CD14-positive monocyte (primary cell): ENCODE measurements at regions not wholly inside any gene's neighbourhood (a gene's known extent, or its start where the extent isn't known, plus 50 kb on each side); places are given as distances from the start of the nearest gene placed in this dataset.

Experiments
- DNase-seq, 3 donors: peaks; one replicate each; pipeline ENCODE4 v3.0.0-alpha.2; 2011 to 2022
- H2AFZ ChIP-seq: 2 replicates; pipeline ENCODE4 v1.6.0; 2012; ENCODE audit warnings: mild to moderate bottlenecking, low read depth, low read length, inconsistent platforms; ENCODE audit not compliant: insufficient read depth, poor library complexity, severe bottlenecking
- H3K27ac ChIP-seq, 2 donors: 1 replicate in 1 of 2; 2 replicates in 1 of 2; pipeline ENCODE4 v1.5.1; 2012 to 2013; ENCODE audit warnings: low read length in 2 of 2, control low read depth in 1 of 2, inconsistent platforms in 1 of 2, low read depth in 1 of 2, mild to moderate bottlenecking in 1 of 2
- H3K27me3 ChIP-seq, 2 donors: one replicate each; pipeline versions ENCODE4 v1.6.0 to v1.6.1; 2011 to 2013; ENCODE audit warnings: low read length in 2 of 2; ENCODE audit not compliant: control insufficient read depth in 2 of 2, insufficient read depth in 2 of 2
- H3K36me3 ChIP-seq, 2 donors: replicated peaks in 1 of 2; 1 replicate in 1 of 2; 2 replicates in 1 of 2; pipeline versions ENCODE4 v1.5.1 to v1.6.1; 2012 to 2013; ENCODE audit warnings: low read length in 2 of 2, control low read depth in 1 of 2, inconsistent platforms in 1 of 2, mild to moderate bottlenecking in 1 of 2; ENCODE audit not compliant: insufficient read depth in 2 of 2, control insufficient read depth in 1 of 2
- H3K4me1 ChIP-seq, 2 donors: 1 replicate in 1 of 2; 2 replicates in 1 of 2; pipeline versions ENCODE4 v1.5.1 to v1.6.1; 2012 to 2013; ENCODE audit warnings: low read length in 2 of 2, control low read depth in 1 of 2, inconsistent platforms in 1 of 2, mild to moderate bottlenecking in 1 of 2, moderate library complexity in 1 of 2; ENCODE audit not compliant: insufficient read depth in 2 of 2, control insufficient read depth in 1 of 2
- H3K4me2 ChIP-seq: replicated peaks from 2 replicates; pipeline ENCODE3; 2012; ENCODE audit warnings: low read length, moderate library complexity, mild to moderate bottlenecking; ENCODE audit not compliant: poor library complexity, severe bottlenecking; ENCODE audit errors: extremely low read depth
- H3K4me3 ChIP-seq, 3 experiments: fragments of 200-600 bp in 1 of 3; sonication (generic) in 1 of 3; replicated peaks in 1 of 3; 1 replicate in 2 of 3; 2 replicates in 1 of 3; pipeline ENCODE4 v1.5.1; 2011 to 2013; ENCODE audit warnings: low read length in 3 of 3, mild to moderate bottlenecking in 3 of 3, control low read depth in 2 of 3, low read depth in 2 of 3, inconsistent platforms in 1 of 3, moderate library complexity in 1 of 3
- H3K79me2 ChIP-seq: 2 replicates; pipeline ENCODE4 v1.6.0; 2012; ENCODE audit warnings: mild to moderate bottlenecking, control low read depth, inconsistent platforms, low read length, moderate library complexity; ENCODE audit not compliant: insufficient read depth
- H3K9ac ChIP-seq: 2 replicates; pipeline ENCODE4 v1.6.0; 2017; ENCODE audit warnings: low read length, mild to moderate bottlenecking; ENCODE audit not compliant: insufficient read depth, poor library complexity, severe bottlenecking
- H3K9me3 ChIP-seq, 2 donors: replicated peaks in 1 of 2; 1 replicate in 1 of 2; 2 replicates in 1 of 2; pipeline versions ENCODE4 v1.5.1 to v1.6.1; 2012 to 2013; ENCODE audit warnings: low read length in 2 of 2, control low read depth in 1 of 2; ENCODE audit not compliant: control insufficient read depth in 1 of 2, insufficient read depth in 1 of 2
- H4K20me1 ChIP-seq: 2 replicates; pipeline ENCODE4 v1.6.0; 2012; ENCODE audit warnings: mild to moderate bottlenecking, low read length, control low read depth, moderate library complexity; ENCODE audit not compliant: insufficient read depth
- H3K27ac Mint-ChIP-seq, 7 donors: one replicate each; pipeline ENCODE4 v1.8.0; 2020; ENCODE audit warnings: mild to moderate bottlenecking in 7 of 7, mixed read lengths in 7 of 7, moderate library complexity in 6 of 7, inconsistent platforms in 2 of 7
- H3K27me3 Mint-ChIP-seq, 3 donors: one replicate each; pipeline ENCODE4 v1.8.0; 2021 to 2022; ENCODE audit warnings: low read depth in 3 of 3, mild to moderate bottlenecking in 3 of 3, mixed read lengths in 3 of 3, moderate library complexity in 3 of 3, inconsistent platforms in 1 of 3
- H3K36me3 Mint-ChIP-seq, 2 donors: one replicate each; pipeline ENCODE4 v1.8.0; 2020; ENCODE audit warnings: mixed read lengths in 2 of 2, inconsistent platforms in 1 of 2, mild to moderate bottlenecking in 1 of 2
- H3K4me1 Mint-ChIP-seq: one replicate; pipeline ENCODE4 v1.8.0; 2020; ENCODE audit warnings: mild to moderate bottlenecking, mixed read lengths
- H3K4me3 Mint-ChIP-seq, 2 donors: one replicate each; pipeline ENCODE4 v1.8.0; 2020; ENCODE audit warnings: mild to moderate bottlenecking in 2 of 2, mixed read lengths in 2 of 2, moderate library complexity in 1 of 2
- H3K9me3 Mint-ChIP-seq, 7 donors: one replicate each; pipeline ENCODE4 v1.8.0; 2020 to 2022; ENCODE audit warnings: mixed read lengths in 7 of 7, mild to moderate bottlenecking in 6 of 7, moderate library complexity in 6 of 7, inconsistent platforms in 2 of 7
- WGBS: methylation state at CpG from one replicate; pipeline ENCODE4 v1.1.5; 2013; ENCODE audit warnings: missing lambda C conversion rate; ENCODE audit not compliant: insufficient coverage; 5-methylcytosine and 5-hydroxymethylcytosine counted together
- intact Hi-C, 2 donors: fragments of 100-400 bp; cut with micrococcal nuclease; formaldehyde crosslinking; loops; one replicate each; pipeline versions ENCODE4 v1.15.0 to v1.15.1; 2023
- TF ChIP-seq, protein P1 (sequence below): fragments of 200-600 bp; IDR thresholded peaks from one replicate; pipeline ENCODE4 v1.8.0; 2022; ENCODE audit warnings: antibody characterized with exemption, mild to moderate bottlenecking

DNA sequence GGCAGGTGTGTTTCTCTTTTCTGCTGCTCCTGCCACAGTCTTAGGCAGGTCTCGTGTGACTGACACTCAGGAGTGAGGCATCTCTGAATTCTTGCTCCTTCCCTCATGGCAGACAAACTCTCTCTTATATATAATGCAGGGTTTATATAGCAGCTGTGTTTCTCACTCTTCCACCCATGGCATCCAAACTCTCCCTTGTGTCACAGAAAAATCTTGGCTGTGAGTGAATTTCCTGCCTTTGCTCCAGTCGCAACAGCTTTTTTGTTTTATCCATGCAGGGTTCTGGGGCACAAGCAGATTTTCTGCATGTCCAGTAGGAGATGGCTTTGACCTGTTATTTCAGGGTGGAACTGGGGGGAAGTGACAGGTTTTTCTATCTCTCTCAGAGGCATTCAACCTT is 1275.5 kb downstream of the ADGRL3 start:
- H3K36me3 Mint-ChIP-seq: no peaks in the 10 kb centered on the region

DNA sequence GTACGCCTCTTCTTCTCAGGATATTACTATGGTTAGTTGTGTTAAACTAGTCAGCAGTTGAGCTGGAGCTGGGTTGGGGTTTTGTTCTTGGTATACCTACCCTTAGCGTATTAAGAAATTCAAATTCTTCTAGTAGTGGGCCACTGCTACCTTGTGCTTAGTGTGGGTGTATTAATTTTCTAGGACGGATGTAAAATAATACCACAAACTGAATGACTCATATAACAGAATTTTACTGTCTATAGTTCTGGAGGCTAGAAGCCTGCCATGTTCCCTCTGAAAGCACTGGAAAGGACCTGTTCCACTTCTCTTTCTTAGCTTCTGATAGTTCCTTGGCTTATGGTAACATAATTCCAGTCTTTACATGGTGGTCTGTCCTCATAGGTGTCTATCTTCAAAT is 1274.7 kb downstream of the ADGRL3 start:
- Histone ChIP-seq H3K4me3 (no peak overlapping the region), H3K27me3 (no peaks in the 10 kb centered on the region), H3K27ac (no peak overlapping the region), H3K9ac (no peak overlapping the region), H3K4me1 (no peaks in the 10 kb centered on the region), H3K79me2 (no peaks in the 10 kb centered on the region), H4K20me1 (no peaks in the 10 kb centered on the region), H3K4me2 (no peak overlapping the region), H3K9me3 (no peaks in the 10 kb centered on the region), H3K36me3 (no peaks in the 10 kb centered on the region), H2AFZ (no peak overlapping the region)
- H3K4me1 Mint-ChIP-seq: no peaks in the 10 kb centered on the region
- peaks cover 0 to 8% (median 0%) of the 10 kb centered on the region in 7 donors for H3K9me3 Mint-ChIP-seq
- no peak overlapping the region for H3K27ac Mint-ChIP-seq
- DNase-seq: no peak
- no peak overlapping the region for H3K4me3 Mint-ChIP-seq
- TF ChIP-seq, protein P1, sequence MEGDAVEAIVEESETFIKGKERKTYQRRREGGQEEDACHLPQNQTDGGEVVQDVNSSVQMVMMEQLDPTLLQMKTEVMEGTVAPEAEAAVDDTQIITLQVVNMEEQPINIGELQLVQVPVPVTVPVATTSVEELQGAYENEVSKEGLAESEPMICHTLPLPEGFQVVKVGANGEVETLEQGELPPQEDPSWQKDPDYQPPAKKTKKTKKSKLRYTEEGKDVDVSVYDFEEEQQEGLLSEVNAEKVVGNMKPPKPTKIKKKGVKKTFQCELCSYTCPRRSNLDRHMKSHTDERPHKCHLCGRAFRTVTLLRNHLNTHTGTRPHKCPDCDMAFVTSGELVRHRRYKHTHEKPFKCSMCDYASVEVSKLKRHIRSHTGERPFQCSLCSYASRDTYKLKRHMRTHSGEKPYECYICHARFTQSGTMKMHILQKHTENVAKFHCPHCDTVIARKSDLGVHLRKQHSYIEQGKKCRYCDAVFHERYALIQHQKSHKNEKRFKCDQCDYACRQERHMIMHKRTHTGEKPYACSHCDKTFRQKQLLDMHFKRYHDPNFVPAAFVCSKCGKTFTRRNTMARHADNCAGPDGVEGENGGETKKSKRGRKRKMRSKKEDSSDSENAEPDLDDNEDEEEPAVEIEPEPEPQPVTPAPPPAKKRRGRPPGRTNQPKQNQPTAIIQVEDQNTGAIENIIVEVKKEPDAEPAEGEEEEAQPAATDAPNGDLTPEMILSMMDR: no peak
- H3K36me3 Mint-ChIP-seq: no peaks in the 10 kb centered on the region
- peaks cover 0 to 2% (median 0%) of the 10 kb centered on the region in 3 donors for H3K27me3 Mint-ChIP-seq
- intact Hi-C loops: no loop called here
- 100% methylated on average over 1 of the region's 3 CpGs for WGBS

More for the DNA sequence above, 1275.5 kb downstream of the ADGRL3 start:
- H3K27ac Mint-ChIP-seq: no peak overlapping the region
- WGBS: no CpG with 5 or more reads among the region's 2 CpGs
- peaks cover 0 to 2% (median 0%) of the 10 kb centered on the region in 3 donors for H3K27me3 Mint-ChIP-seq
- Histone ChIP-seq H4K20me1 (no peaks in the 10 kb centered on the region), H3K4me3 (no peak overlapping the region), H3K4me2 (no peak overlapping the region), H3K9me3 (no peaks in the 10 kb centered on the region), H3K9ac (no peak overlapping the region), H3K79me2 (no peaks in the 10 kb centered on the region), H3K27ac (no peak overlapping the region), H2AFZ (no peak overlapping the region), H3K27me3 (no peaks in the 10 kb centered on the region), H3K4me1 (no peaks in the 10 kb centered on the region), H3K36me3 (no peaks in the 10 kb centered on the region)
- H3K4me1 Mint-ChIP-seq: no peaks in the 10 kb centered on the region
- intact Hi-C loops: no loop called here
- H3K9me3 Mint-ChIP-seq: peaks cover 0 to 5% (median 0%) of the 10 kb centered on the region in 7 donors
- TF ChIP-seq, protein P1: no peak
- no peak overlapping the region for H3K4me3 Mint-ChIP-seq
- no peak for DNase-seq
